ENCODE measurements at regions not wholly inside any gene's neighbourhood (a gene's known extent, or its start where the extent isn't known, plus 50 kb on each side); places are given as distances from the start of the nearest gene placed in this dataset.

DNA sequence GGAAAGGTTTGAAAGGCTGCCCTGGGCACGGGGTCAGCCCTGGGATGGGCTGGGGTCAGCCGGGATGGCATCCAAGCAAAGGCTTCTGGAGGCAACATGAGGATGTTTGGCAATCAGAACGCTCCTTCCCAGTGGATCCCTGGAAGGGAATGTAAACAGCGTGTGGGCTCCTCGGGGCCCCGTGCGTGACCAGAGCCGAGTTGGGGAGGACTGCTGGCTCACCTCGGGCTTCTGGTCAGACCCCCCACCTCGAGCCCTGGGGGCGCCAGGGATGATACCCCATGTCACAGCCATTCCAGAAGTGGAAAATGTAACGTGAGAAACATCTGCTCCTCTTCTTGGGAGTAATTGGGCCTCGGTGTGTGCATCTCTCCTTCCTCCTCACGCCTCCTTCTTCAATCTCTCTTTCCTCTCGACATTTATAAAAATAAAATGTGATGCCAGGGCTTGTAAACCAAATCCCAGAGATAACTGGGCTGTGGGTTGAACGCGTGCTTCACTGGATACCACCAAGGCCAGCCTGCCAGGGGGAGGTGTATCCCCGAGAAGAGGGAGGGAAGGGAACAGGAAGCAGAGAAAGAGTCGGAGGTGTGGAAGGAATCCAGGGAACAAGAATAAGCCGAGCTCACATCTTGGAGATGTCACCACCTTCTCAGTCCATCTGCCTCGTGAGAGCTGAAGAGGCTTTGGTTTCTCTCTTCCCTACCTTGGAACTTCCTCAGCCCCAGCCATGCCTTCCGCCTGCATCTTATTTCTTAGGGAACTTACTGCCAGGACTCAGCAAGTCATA lies 144.8 kb downstream of the NUAK1 start:
- CTCF ChIA-PET, result interaction anchor here (0.6 kb wide), 1 partner anchor 10 kb away, joined by 4 read pairs; no protein-coding TSS in a partner anchor
- POLR2A ChIA-PET, result no interaction called here
- TF ChIP-seq TARDBP (IDR thresholded peaks at IDR 0.05) (no peak), ARNT (IDR thresholded peaks at IDR 0.05) (no peak), FOXM1 (IDR thresholded peaks at IDR 0.05; ENCODE audit: borderline replicate concordance) (no peak), BHLHE40 (IDR thresholded peaks at IDR 0.05; ENCODE audit: borderline replicate concordance) (no peak), FOXK2 (IDR thresholded peaks at IDR 0.05) (no peak), LEF1 (IDR thresholded peaks at IDR 0.05; ENCODE audit: borderline replicate concordance) (no peak), FOXA1 (IDR thresholded peaks at IDR 0.05) (no peak), HDGF (IDR thresholded peaks at IDR 0.05; ENCODE audit: borderline replicate concordance) (no peak), SUZ12 (IDR thresholded peaks at IDR 0.05) (no peak), ELF4 (IDR thresholded peaks at IDR 0.05) (no peak), NFRKB (IDR thresholded peaks at IDR 0.05) (no peak), L3MBTL2 (conservative IDR thresholded peaks at IDR 0.05) (no peak), ZNF384 (IDR thresholded peaks at IDR 0.05) (no peak), CTBP1 (IDR thresholded peaks at IDR 0.05; ENCODE audit: borderline replicate concordance) (no peak), SP1 (IDR thresholded peaks at IDR 0.05) (no peak)
- TF ChIP-seq, protein P1, sequence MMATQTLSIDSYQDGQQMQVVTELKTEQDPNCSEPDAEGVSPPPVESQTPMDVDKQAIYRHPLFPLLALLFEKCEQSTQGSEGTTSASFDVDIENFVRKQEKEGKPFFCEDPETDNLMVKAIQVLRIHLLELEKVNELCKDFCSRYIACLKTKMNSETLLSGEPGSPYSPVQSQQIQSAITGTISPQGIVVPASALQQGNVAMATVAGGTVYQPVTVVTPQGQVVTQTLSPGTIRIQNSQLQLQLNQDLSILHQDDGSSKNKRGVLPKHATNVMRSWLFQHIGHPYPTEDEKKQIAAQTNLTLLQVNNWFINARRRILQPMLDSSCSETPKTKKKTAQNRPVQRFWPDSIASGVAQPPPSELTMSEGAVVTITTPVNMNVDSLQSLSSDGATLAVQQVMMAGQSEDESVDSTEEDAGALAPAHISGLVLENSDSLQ (IDR thresholded peaks at IDR 0.05), result no peak
- no peak for DNase-seq (ENCODE audit: extremely low spot score)

DNA sequence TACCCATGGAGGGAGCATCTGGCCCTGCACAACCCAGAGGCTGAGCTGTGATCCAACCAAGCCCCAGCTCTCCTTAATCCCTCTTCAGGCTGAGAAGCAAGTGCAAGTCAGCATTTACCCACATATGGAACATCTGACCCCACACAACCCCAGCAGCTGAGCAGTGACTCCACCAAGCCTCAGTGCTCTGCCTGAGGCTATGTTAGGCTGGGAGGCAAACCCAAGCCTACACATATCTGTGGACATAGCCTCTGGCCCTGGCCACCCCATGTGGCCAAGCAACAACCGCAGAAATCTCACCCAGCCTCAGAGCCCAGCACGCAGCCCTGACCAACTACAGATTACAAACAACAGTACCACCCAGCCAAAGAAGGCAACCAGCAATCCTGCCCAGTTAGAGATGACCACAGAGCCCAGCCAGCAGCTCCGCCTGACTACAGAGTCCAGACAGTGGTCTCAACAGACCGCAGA lies 142.8 kb downstream of the NUAK1 start:
- CTCF ChIA-PET, result no interaction called here
- no peak for DNase-seq (ENCODE audit: extremely low spot score)
- TF ChIP-seq, protein P1 (IDR thresholded peaks at IDR 0.05), result no peak
- TF ChIP-seq TARDBP (IDR thresholded peaks at IDR 0.05) (no peak), HDGF (IDR thresholded peaks at IDR 0.05; ENCODE audit: borderline replicate concordance) (no peak), LEF1 (IDR thresholded peaks at IDR 0.05; ENCODE audit: borderline replicate concordance) (no peak), L3MBTL2 (conservative IDR thresholded peaks at IDR 0.05) (no peak), NFRKB (IDR thresholded peaks at IDR 0.05) (no peak), ZNF384 (IDR thresholded peaks at IDR 0.05) (no peak), FOXM1 (IDR thresholded peaks at IDR 0.05; ENCODE audit: borderline replicate concordance) (no peak), ARNT (IDR thresholded peaks at IDR 0.05) (no peak), SP1 (IDR thresholded peaks at IDR 0.05) (no peak), BHLHE40 (IDR thresholded peaks at IDR 0.05; ENCODE audit: borderline replicate concordance) (no peak), FOXK2 (IDR thresholded peaks at IDR 0.05) (no peak), CTBP1 (IDR thresholded peaks at IDR 0.05; ENCODE audit: borderline replicate concordance) (no peak), SUZ12 (IDR thresholded peaks at IDR 0.05) (no peak), ELF4 (IDR thresholded peaks at IDR 0.05) (no peak), FOXA1 (IDR thresholded peaks at IDR 0.05) (no peak)
- POLR2A ChIA-PET, result no interaction called here

DNA sequence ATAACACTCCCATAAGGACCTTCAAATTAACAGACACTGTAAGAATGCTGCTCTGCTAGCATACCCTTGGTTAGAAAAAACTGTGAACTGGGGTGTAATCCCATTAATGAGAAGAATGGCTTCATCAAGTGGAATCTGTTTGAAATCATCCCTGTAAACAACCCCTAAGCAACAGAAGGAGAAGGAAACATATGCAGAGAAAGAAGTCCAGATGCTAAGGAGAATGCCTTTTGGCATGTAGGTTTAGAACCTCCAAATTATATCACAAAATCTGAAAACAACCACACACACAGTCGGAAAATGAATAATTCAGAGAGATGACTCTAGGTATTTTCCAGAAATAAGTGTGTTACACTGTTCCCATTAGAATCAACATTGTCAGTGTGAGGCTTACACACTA lies 140.2 kb downstream of the NUAK1 start:
- POLR2A ChIA-PET, result no interaction called here
- CTCF ChIA-PET, result no interaction called here
- no peak for TF ChIP-seq L3MBTL2 (conservative IDR thresholded peaks at IDR 0.05)
- no peak for TF ChIP-seq BHLHE40 (IDR thresholded peaks at IDR 0.05; ENCODE audit: borderline replicate concordance)
- TF ChIP-seq ZNF384 (IDR thresholded peaks at IDR 0.05), result no peak
- no peak for TF ChIP-seq NFRKB (IDR thresholded peaks at IDR 0.05)
- no peak for TF ChIP-seq FOXK2 (IDR thresholded peaks at IDR 0.05)
- no peak for TF ChIP-seq SP1 (IDR thresholded peaks at IDR 0.05)
- no peak for TF ChIP-seq ARNT (IDR thresholded peaks at IDR 0.05)
- no peak for TF ChIP-seq TARDBP (IDR thresholded peaks at IDR 0.05)
- TF ChIP-seq ELF4 (IDR thresholded peaks at IDR 0.05), result no peak
- TF ChIP-seq FOXA1 (IDR thresholded peaks at IDR 0.05), result no peak
- no peak for TF ChIP-seq FOXM1 (IDR thresholded peaks at IDR 0.05; ENCODE audit: borderline replicate concordance)
- TF ChIP-seq, protein P1 (IDR thresholded peaks at IDR 0.05), result no peak
- no peak for TF ChIP-seq CTBP1 (IDR thresholded peaks at IDR 0.05; ENCODE audit: borderline replicate concordance)
- no peak for TF ChIP-seq SUZ12 (IDR thresholded peaks at IDR 0.05)
- TF ChIP-seq HDGF (IDR thresholded peaks at IDR 0.05; ENCODE audit: borderline replicate concordance), result no peak
- no peak for TF ChIP-seq LEF1 (IDR thresholded peaks at IDR 0.05; ENCODE audit: borderline replicate concordance)
- DNase-seq (ENCODE audit: extremely low spot score), result no peak

DNA sequence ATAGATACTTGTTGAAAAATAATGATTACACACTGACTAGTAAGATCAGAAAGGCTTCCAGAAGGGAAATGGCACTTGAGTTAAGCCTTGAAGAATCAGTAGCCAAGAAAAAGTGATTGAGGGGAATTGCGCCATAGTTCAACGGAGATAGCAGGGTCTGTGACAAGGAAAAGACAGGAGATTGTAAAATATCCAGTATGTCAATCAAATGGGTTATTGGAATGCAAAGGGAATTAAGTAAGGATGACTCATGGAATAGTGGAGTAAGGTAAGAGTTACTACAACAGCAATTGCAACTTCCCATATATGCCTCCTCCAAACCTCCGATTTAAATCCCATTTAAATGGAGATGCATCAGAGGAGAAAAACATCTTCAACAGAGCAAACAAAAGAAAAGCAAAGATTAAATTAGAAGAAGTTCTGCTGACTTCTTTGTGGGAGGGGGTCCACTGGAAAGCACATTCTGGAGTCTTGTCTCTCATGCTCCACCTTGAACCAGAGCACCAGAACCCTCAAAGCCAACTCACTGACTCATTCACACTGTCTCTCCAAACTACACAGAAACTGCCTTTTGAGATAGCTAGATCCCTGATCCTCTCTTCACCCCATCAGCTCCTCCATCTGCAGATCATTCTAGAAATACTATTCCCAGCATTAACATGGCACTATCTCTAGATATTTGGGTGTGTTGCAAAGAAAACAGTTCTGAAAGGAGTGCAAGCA lies 138.2 kb downstream of the NUAK1 start:
- ChIA-PET POLR2A (no interaction called here), CTCF (no interaction called here)
- TF ChIP-seq HDGF (IDR thresholded peaks at IDR 0.05; ENCODE audit: borderline replicate concordance) (no peak), NFRKB (IDR thresholded peaks at IDR 0.05) (no peak), CTBP1 (IDR thresholded peaks at IDR 0.05; ENCODE audit: borderline replicate concordance) (no peak), BHLHE40 (IDR thresholded peaks at IDR 0.05; ENCODE audit: borderline replicate concordance) (no peak), SP1 (IDR thresholded peaks at IDR 0.05) (no peak), TARDBP (IDR thresholded peaks at IDR 0.05) (no peak), ELF4 (IDR thresholded peaks at IDR 0.05) (no peak)
- no peak for DNase-seq (ENCODE audit: extremely low spot score)

DNA sequence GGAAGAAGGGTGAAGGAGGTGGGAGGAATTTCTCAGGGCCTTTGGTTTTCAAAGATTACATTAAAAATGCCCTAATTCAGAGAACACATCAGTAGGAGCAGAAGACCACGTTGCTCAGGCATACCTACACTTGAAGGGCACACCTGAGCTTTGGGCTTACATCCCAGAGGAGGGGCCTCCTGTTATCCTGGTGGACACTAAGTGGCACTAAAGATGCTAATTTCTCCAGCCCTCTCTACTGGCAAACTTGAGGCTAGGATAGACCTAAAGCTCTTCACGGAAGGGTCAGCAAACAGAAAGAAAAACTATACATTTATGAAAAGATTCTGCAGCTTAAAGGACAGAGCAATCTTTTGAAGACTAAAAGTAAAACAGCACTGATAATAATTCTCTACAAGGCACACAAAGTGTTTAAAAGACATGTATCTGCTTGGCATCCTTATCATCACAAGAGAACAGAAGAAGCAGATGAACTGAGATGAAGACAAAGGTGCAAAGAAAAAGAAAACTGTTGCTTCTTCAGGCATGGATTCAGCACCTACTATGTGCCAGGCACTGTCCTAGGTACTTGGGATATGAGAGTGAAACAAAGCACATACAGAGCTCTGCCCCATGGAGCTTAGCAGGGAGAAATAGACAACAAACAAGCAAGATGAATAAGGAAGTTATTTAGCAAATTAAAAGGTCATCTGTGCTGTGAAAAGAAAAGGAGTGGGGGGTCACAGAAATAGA lies 137.5 kb downstream of the NUAK1 start:
- CTCF ChIA-PET, result interaction anchor here (0.6 kb wide), 1 partner anchor 581 kb away, joined by 3 read pairs; no protein-coding TSS in a partner anchor
- no peak for TF ChIP-seq FOXM1 (IDR thresholded peaks at IDR 0.05; ENCODE audit: borderline replicate concordance)
- no peak for TF ChIP-seq NFRKB (IDR thresholded peaks at IDR 0.05)
- TF ChIP-seq TARDBP (IDR thresholded peaks at IDR 0.05), result no peak
- TF ChIP-seq, protein P1 (IDR thresholded peaks at IDR 0.05), result no peak
- no peak for TF ChIP-seq CTBP1 (IDR thresholded peaks at IDR 0.05; ENCODE audit: borderline replicate concordance)
- no peak for TF ChIP-seq ARNT (IDR thresholded peaks at IDR 0.05)
- no peak for TF ChIP-seq FOXA1 (IDR thresholded peaks at IDR 0.05)
- no peak for TF ChIP-seq BHLHE40 (IDR thresholded peaks at IDR 0.05; ENCODE audit: borderline replicate concordance)
- no peak for TF ChIP-seq LEF1 (IDR thresholded peaks at IDR 0.05; ENCODE audit: borderline replicate concordance)
- no peak for TF ChIP-seq SUZ12 (IDR thresholded peaks at IDR 0.05)
- TF ChIP-seq SP1 (IDR thresholded peaks at IDR 0.05), result no peak
- no peak for TF ChIP-seq HDGF (IDR thresholded peaks at IDR 0.05; ENCODE audit: borderline replicate concordance)
- no peak for TF ChIP-seq ZNF384 (IDR thresholded peaks at IDR 0.05)
- TF ChIP-seq ELF4 (IDR thresholded peaks at IDR 0.05), result no peak
- no peak for TF ChIP-seq L3MBTL2 (conservative IDR thresholded peaks at IDR 0.05)
- TF ChIP-seq FOXK2 (IDR thresholded peaks at IDR 0.05), result no peak
- POLR2A ChIA-PET, result no interaction called here
- no peak for DNase-seq (ENCODE audit: extremely low spot score)
